Gastroesophageal sphincter (tissue), 4 donors: ENCODE measurements at regions not wholly inside any gene's neighbourhood (a gene's known extent, or its start where the extent isn't known, plus 50 kb on each side); places are given as distances from the start of the nearest gene placed in this dataset.

ENCODE experiments used
- ATAC-seq: fragments of 150-250 bp; one replicate; pipeline ENCODE4 v1.9.1; 2016; ENCODE audit warnings: mild to moderate bottlenecking, moderate library complexity
- H3K27ac ChIP-seq, 4 donors: fragments of 200-600 bp; sonication (generic) in 3 of 4; 1 replicate in 3 of 4; 2 replicates in 1 of 4; pipeline ENCODE4 v1.5.1; 2016 to 2019
- H3K27me3 ChIP-seq: fragments of 200-600 bp; sonication (generic); one replicate; pipeline ENCODE4 v1.5.1; 2019
- H3K36me3 ChIP-seq, 2 donors: fragments of 200-600 bp; sonication (generic); one replicate each; pipeline ENCODE4 v1.5.1; 2019; ENCODE audit warnings: control low read depth in 1 of 2
- H3K4me1 ChIP-seq, 3 donors: fragments of 200-600 bp; sonication (generic); 1 replicate in 2 of 3; 2 replicates in 1 of 3; pipeline ENCODE4 v1.5.1; 2016 to 2019; ENCODE audit warnings: control low read depth in 2 of 3
- H3K4me3 ChIP-seq, 2 donors: fragments of 200-600 bp; sonication (generic); one replicate each; pipeline ENCODE4 v1.5.1; 2019; ENCODE audit warnings: mild to moderate bottlenecking in 1 of 2, moderate library complexity in 1 of 2
- H3K9me3 ChIP-seq, 3 donors: fragments of 200-600 bp; sonication (generic); one replicate each; pipeline ENCODE4 v1.5.1; 2017 to 2019; ENCODE audit warnings: control low read depth in 2 of 3
- EP300 ChIP-seq: sonication (generic); formaldehyde crosslinking; IDR thresholded peaks from one replicate; pipeline ENCODE4 v1.6.1; 2017; ENCODE audit warnings: antibody characterized with exemption, mild to moderate bottlenecking
- POLR2A ChIP-seq, 2 donors: fragments of 450-650 bp; IDR thresholded peaks; one replicate each; pipeline ENCODE4 v1.6.1; 2017; ENCODE audit warnings: antibody characterized with exemption in 2 of 2, mild to moderate bottlenecking in 2 of 2, moderate library complexity in 1 of 2
- POLR2AphosphoS5 ChIP-seq: sonication (generic); formaldehyde crosslinking; IDR thresholded peaks from one replicate; pipeline ENCODE4 v1.6.1; 2017; ENCODE audit warnings: antibody characterized with exemption
- WGBS, 2 donors: methylation state at CpG; one replicate each; pipeline ENCODE4 v1.1.5; 2018; ENCODE audit warnings: low coverage in 1 of 2; 5-methylcytosine and 5-hydroxymethylcytosine counted together
- TF ChIP-seq, protein P1 (sequence below), 4 experiments: fragments of 200-600 bp in 2 of 4; fragments of 450-650 bp in 2 of 4; sonication (generic) in 1 of 4; IDR thresholded peaks; one replicate each; pipeline ENCODE4 v1.5.1; 2017 to 2019; ENCODE audit warnings: antibody characterized with exemption in 4 of 4, mild to moderate bottlenecking in 2 of 4, moderate library complexity in 2 of 4

DNA sequence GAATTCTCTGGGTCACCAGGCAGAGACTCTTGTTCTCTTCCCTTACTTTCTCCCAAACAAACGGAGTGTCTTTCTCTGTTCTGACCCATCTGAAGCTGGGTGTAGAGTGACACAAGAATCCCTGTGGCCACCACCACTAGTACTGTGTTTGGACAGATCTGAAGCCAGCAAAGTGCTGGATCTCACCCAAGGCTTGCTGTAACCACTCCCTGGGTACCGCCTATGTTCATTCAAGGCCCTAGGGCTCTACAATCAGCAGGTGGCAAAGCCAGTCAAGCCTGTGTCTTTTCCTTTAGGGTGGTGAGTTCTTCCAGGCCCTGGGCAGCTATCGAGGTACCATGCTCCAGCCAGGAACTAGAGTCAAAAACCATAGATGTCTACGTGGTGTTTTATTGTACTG, 149.2 kb upstream of the CTNNB1 start:
- no peaks in the 10 kb centered on the region for H3K36me3 ChIP-seq
- 67% methylated on average over 1 of the region's 4 CpGs; no CpG with 5 or more reads in 1 of the 2 donors for WGBS, 2 donors
- H3K27ac ChIP-seq, result no peak overlapping the region
- TF ChIP-seq EP300, result no peak
- TF ChIP-seq, protein P1, sequence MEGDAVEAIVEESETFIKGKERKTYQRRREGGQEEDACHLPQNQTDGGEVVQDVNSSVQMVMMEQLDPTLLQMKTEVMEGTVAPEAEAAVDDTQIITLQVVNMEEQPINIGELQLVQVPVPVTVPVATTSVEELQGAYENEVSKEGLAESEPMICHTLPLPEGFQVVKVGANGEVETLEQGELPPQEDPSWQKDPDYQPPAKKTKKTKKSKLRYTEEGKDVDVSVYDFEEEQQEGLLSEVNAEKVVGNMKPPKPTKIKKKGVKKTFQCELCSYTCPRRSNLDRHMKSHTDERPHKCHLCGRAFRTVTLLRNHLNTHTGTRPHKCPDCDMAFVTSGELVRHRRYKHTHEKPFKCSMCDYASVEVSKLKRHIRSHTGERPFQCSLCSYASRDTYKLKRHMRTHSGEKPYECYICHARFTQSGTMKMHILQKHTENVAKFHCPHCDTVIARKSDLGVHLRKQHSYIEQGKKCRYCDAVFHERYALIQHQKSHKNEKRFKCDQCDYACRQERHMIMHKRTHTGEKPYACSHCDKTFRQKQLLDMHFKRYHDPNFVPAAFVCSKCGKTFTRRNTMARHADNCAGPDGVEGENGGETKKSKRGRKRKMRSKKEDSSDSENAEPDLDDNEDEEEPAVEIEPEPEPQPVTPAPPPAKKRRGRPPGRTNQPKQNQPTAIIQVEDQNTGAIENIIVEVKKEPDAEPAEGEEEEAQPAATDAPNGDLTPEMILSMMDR (IDR thresholded peaks at IDR 0.05), result no peak
- no peak for TF ChIP-seq POLR2A (IDR thresholded peaks at IDR 0.05)
- TF ChIP-seq POLR2AphosphoS5, result no peak
- no peak overlapping the region for H3K4me3 ChIP-seq
- ATAC-seq, result no peak
- H3K27me3 ChIP-seq, result no peaks in the 10 kb centered on the region
- peaks cover 0 to 4% (median 2%) of the 10 kb centered on the region in 3 donors for H3K9me3 ChIP-seq
- H3K4me1 ChIP-seq, result no peaks in the 10 kb centered on the region

DNA sequence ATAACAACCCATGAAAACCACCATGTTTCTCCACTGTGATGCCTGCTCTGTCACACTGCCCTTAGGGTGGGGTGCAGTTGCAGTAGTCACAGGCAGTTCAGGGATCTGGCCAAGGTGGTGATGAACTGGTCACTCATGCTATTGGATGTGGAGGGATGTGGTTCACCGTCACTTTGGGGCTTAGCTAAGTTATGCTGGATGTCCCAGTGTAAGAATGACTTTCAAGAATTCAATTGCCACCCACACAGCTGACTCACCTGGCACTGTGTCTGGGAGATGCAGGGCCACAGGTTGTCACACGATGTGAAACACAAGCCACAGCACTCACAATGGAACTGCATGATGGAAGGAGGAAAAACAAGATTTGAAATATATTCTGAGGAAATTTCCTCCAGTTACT, 146.1 kb upstream of the CTNNB1 start:
- H3K27ac ChIP-seq, result no peak overlapping the region
- no peaks in the 10 kb centered on the region for H3K27me3 ChIP-seq
- no peak for ATAC-seq
- TF ChIP-seq POLR2A (IDR thresholded peaks at IDR 0.05) (no peak), POLR2AphosphoS5 (no peak), EP300 (no peak)
- TF ChIP-seq, protein P1 (IDR thresholded peaks at IDR 0.05), result no peak
- WGBS, 2 donors, result 79 to 91% methylated on average over 2 of the region's 2 CpGs
- H3K4me1 ChIP-seq, result no peaks in the 10 kb centered on the region
- H3K9me3 ChIP-seq, result peaks cover 0 to 2% (median 0%) of the 10 kb centered on the region in 3 donors
- no peak overlapping the region for H3K4me3 ChIP-seq
- H3K36me3 ChIP-seq, result no peaks in the 10 kb centered on the region

DNA sequence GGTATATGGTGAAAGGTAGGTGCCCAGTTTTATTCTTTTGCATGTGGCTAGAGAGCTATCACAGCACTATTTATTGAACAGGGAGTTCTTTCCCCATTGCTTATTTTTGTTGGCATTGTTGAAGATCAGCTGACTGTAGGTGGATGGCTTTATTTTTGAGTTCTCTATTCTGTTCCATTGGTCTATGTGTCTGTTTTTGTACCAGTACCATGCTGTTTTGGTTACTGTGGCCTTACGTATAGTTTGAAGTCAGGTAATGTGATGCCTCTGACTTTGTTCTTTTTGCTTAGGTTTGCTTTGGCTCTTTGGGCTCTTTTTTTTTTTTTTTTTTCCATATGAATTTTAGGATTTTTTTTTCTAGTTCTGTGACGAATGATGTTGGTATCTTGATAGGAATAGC, 139.2 kb upstream of the CTNNB1 start:
- WGBS, 2 donors, result 82 to 100% methylated on average over 2 of the region's 2 CpGs
- H3K27ac ChIP-seq, result no peak overlapping the region
- ATAC-seq, result no peak
- TF ChIP-seq EP300 (no peak), POLR2AphosphoS5 (no peak), POLR2A (IDR thresholded peaks at IDR 0.05) (no peak)
- TF ChIP-seq, protein P1 (IDR thresholded peaks at IDR 0.05), result no peak
- H3K36me3 ChIP-seq, result no peaks in the 10 kb centered on the region
- no peaks in the 10 kb centered on the region for H3K9me3 ChIP-seq
- H3K4me3 ChIP-seq, result no peak overlapping the region
- H3K4me1 ChIP-seq, result no peaks in the 10 kb centered on the region
- H3K27me3 ChIP-seq, result no peaks in the 10 kb centered on the region

DNA sequence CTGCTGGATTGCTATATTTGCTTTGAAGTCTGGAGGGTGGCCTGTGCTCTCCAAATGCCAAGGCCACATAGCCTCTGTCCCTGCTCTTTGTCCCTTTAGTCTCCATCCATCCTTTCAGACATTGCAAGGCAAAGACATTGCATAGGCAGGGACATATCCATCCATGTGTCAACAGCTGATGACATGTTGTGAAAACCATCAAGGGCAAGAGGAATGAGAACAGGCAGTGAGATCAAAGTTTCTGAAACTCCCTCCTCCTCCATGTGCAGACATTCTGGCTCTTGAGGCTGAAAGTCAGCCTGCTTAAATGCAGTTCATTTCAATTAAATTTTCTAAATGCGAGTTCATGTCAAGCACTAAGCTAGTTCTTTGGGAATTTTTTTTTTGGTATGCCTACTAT, 135.2 kb upstream of the CTNNB1 start:
- Histone ChIP-seq H3K27me3 (no peaks in the 10 kb centered on the region), H3K4me3 (no peak overlapping the region), H3K9me3 (no peaks in the 10 kb centered on the region), H3K4me1 (no peaks in the 10 kb centered on the region), H3K36me3 (no peaks in the 10 kb centered on the region), H3K27ac (no peak overlapping the region)
- ATAC-seq, result no peak
- 92% methylated on average over 1 of the region's 1 CpG; no CpG with 5 or more reads in 1 of the 2 donors for WGBS, 2 donors
- TF ChIP-seq POLR2AphosphoS5, result no peak
- no peak for TF ChIP-seq EP300
- TF ChIP-seq POLR2A (IDR thresholded peaks at IDR 0.05), result no peak
- TF ChIP-seq, protein P1 (IDR thresholded peaks at IDR 0.05), result no peak

DNA sequence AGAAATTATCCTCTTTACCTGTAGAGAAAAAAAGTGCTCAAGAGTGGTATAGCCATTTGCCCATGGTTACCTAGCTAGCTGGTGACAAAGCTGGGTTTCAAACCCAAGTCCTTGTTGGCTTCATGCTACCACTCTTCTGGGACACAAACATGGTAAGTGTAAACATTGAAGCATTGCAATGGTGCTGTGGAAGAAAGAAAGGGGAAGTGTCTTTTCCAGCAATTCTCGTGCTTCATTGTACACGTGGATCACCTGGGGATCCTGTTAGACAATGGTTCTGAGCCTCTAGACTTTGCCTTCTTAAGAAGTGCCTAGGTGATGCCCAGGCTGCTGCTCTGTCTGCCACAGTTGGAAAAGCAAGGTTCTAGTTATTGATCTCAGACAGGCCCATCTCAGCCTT, 134.8 kb upstream of the CTNNB1 start:
- no peak for ATAC-seq
- Histone ChIP-seq H3K36me3 (no peaks in the 10 kb centered on the region), H3K9me3 (no peaks in the 10 kb centered on the region), H3K4me1 (no peaks in the 10 kb centered on the region), H3K27ac (no peak overlapping the region), H3K27me3 (no peaks in the 10 kb centered on the region), H3K4me3 (no peak overlapping the region)
- WGBS, 2 donors, result 83 to 100% methylated on average over 1 of the region's 2 CpGs
- TF ChIP-seq POLR2A (IDR thresholded peaks at IDR 0.05), result no peak
- TF ChIP-seq, protein P1 (IDR thresholded peaks at IDR 0.05), result no peak
- TF ChIP-seq EP300, result no peak
- no peak for TF ChIP-seq POLR2AphosphoS5
